WI38 (cell line): ENCODE measurements at regions not wholly inside any gene's neighbourhood (a gene's known extent, or its start where the extent isn't known, plus 50 kb on each side); places are given as distances from the start of the nearest gene placed in this dataset.

Source experiments
- H3K4me3 ChIP-seq: 2 replicates; pipeline ENCODE4 v1.5.1; 2011; ENCODE audit warnings: low read depth, mild to moderate bottlenecking, control low read depth, low read length
- CTCF ChIP-seq: IDR thresholded peaks from 2 replicates; pipeline ENCODE4 v1.5.1; 2012; ENCODE audit warnings: low read depth, mild to moderate bottlenecking, control low read depth, low read length

DNA sequence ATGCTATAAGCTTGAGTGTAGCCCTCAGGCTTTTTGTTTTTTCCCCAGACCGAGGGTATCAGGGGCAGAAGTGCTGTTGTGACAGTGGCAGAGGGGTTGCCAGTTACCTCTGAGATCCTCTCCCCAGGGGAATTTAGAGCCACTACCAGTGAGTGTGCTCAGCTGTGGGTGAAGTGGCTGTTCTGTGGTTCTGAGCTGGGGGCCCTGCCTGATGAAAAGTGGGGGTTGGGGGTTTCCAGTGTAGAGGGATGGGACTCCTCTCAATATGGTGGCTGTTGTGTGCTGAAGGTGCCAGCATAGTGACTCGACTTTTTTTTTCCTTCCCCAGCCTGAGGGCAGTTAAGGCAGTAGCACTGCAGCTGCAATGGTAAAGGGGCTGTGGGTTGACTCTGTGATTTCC lies 506.7 kb downstream of the TMEM232 start:
- no peak overlapping the region for H3K4me3 ChIP-seq
- no peak for TF ChIP-seq CTCF

DNA sequence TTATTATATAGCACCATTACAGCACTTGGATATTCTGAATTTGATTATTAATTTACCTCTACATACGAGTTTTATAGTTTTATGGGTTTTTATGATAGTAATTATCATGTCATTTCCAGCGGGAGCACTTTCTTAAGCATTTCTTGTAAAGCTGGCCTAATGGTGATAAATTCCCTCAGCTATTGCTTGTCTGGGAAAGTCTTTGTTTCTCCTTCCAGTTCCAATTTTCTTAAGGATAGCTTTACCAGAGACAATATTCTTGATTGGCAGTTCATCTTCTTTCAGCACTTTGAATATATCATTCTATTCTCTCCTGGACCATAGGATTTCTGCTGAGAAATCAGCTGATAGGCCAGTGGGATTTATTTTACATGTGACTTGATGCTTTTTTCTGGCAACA lies 505.4 kb downstream of the TMEM232 start:
- no peak overlapping the region for H3K4me3 ChIP-seq
- no peak for TF ChIP-seq CTCF

GRCh38 chr5:110224050-110224449 lies 502.4 kb downstream of the TMEM232 start:
- no peak for TF ChIP-seq CTCF
- H3K4me3 ChIP-seq: no peak overlapping the region

- TF ChIP-seq CTCF: no peak
- no peak overlapping the region for H3K4me3 ChIP-seq
Observed at GRCh38 chr5:110225949-110226348, 500.5 kb downstream of the TMEM232 start.

GRCh38 chr5:110239786-110240185 lies 486.7 kb downstream of the TMEM232 start:
- no peak overlapping the region for H3K4me3 ChIP-seq

DNA sequence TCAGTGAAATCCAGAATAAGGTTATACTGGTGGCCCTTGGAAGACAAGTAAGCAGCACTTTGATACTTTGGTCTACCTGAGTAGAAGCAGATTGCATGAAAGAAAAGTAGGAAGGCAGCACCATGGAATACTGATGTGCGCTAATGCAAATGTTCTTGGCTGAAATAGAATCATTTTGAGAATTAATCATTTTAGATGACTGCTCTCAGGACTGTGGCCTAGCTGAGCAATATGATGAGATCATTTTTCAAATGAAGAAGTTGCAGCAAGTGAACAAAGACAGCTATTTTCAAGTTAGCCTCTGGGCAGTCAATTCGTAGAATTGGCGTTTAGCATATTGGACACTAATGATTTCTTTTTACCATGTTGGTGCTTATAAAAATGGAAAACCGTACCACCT lies 483.5 kb downstream of the TMEM232 start:
- no peak overlapping the region for H3K4me3 ChIP-seq
- TF ChIP-seq CTCF: no peak

More at GRCh38 chr5:110239786-110240185, 486.7 kb downstream of the TMEM232 start:
- no peak for TF ChIP-seq CTCF

DNA sequence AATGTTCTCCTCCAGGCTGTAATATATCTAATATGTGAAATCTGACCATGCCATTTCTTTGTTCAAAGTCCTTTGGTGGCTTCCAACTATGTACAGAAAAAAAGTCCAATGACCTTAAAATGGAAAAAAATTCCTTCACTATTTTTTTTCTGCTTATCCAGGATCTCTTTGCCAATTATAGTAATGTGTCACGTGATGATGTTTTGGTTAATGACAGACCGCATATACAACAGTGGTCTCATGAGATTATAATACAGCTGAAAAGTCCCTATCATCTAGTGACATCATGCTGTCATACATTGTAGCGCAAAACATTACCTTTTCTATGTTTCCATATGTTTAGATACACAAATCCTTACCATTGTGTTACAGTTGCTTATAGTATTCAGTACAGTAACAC lies 477.6 kb downstream of the TMEM232 start:
- H3K4me3 ChIP-seq: no peak overlapping the region
- no peak for TF ChIP-seq CTCF
